Activated naive CD4-positive, alpha-beta T cell treated with anti-CD3 and anti-CD28 coated beads, Interleukin-2, amount 10 ng/mL, durations not matched to agents 7 days and 5 days (primary cell): ENCODE measurements at regions not wholly inside any gene's neighbourhood (a gene's known extent, or its start where the extent isn't known, plus 50 kb on each side); places are given as distances from the start of the nearest gene placed in this dataset.

Experiments used
- CTCF ChIA-PET: fragments of 350-600 bp; sonication (Branson Sonifier 250); formaldehyde crosslinking; loops from one replicate; lab custom pipeline; 2021; ENCODE audit warnings: antibody characterized with exemption; lab: Charles Lee
- DNase-seq: peaks from one replicate; pipeline ENCODE4 v3.0.0-alpha.2; 2020
- H3K27ac Mint-ChIP-seq: one replicate; pipeline ENCODE4 v1.8.0; 2021; ENCODE audit warnings: mild to moderate bottlenecking, moderate library complexity, mixed read lengths
- H3K27me3 Mint-ChIP-seq: one replicate; pipeline ENCODE4 v1.8.0; 2021; ENCODE audit warnings: mild to moderate bottlenecking, mixed read lengths
- H3K36me3 Mint-ChIP-seq: one replicate; pipeline ENCODE4 v1.8.0; 2021; ENCODE audit warnings: mixed read lengths
- H3K4me1 Mint-ChIP-seq: one replicate; pipeline ENCODE4 v1.8.0; 2021; ENCODE audit warnings: mixed read lengths
- H3K4me3 Mint-ChIP-seq: one replicate; pipeline ENCODE4 v1.8.0; 2021; ENCODE audit warnings: mild to moderate bottlenecking, moderate library complexity, mixed read lengths
- H3K9me3 Mint-ChIP-seq: one replicate; pipeline ENCODE4 v1.8.0; 2021; ENCODE audit warnings: mixed read lengths

DNA sequence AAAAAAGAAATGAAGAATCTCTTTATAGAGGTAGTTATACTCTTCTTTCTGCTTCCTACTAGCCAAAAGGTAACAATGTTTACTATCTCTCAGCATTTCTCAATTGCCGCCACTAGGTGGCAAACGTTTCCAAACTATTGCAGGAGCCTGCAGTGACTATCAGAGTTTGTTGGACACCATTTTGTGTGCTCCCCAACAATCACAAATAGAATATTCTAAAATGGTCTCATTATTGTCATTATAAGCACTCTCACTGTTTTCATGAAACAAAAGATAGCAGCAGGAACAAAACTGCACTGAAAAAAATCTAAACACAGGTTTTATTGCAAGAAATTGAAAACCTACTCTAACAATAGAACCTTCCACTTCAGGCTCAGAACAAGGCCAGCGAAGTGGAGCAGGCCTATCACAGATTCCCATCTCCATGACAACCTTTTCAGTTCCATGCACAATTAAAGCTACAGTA lies 83.9 kb upstream of the PLPPR4 start:
- H3K4me3 Mint-ChIP-seq: no peak overlapping the region
- H3K27me3 Mint-ChIP-seq: no peaks in the 10 kb centered on the region
- no peak overlapping the region for H3K27ac Mint-ChIP-seq
- H3K9me3 Mint-ChIP-seq: no peaks in the 10 kb centered on the region
- no peaks in the 10 kb centered on the region for H3K4me1 Mint-ChIP-seq
- no peaks in the 10 kb centered on the region for H3K36me3 Mint-ChIP-seq
- CTCF ChIA-PET: interaction anchor here (0.6 to 3.5 kb wide), 14 partner anchors 18 to 1550 kb away, joined by 3 to 29 read pairs (median 4); no protein-coding TSS in a partner anchor
- DNase-seq: peak; percentile 76

DNA sequence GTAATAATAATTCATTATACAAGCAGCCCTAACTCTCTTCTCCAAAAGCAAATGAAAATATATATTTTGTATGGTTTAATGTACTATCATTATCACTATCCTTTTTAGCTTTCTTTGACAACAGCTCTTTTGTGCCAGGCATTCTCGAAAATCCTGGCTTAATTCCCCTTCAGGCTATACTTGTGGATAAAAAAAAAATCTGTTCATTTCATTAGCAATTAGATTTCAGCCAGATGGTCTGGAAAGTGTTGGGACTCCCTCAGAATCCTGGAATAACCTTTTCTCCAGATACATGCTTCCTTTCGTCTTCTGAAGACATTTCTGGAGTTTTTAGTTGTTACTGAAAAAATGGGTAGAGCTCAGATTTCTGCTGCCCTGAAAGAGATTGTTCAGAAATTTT lies 83.4 kb upstream of the PLPPR4 start:
- Mint-ChIP-seq H3K36me3 (no peaks in the 10 kb centered on the region), H3K27ac (no peak overlapping the region), H3K27me3 (no peaks in the 10 kb centered on the region), H3K4me3 (no peak overlapping the region), H3K4me1 (no peaks in the 10 kb centered on the region), H3K9me3 (no peaks in the 10 kb centered on the region)
- no peak for DNase-seq
- CTCF ChIA-PET: interaction anchor here (0.6 to 3.5 kb wide), 14 partner anchors 17 to 1549 kb away, joined by 3 to 29 read pairs (median 4); no protein-coding TSS in a partner anchor

DNA sequence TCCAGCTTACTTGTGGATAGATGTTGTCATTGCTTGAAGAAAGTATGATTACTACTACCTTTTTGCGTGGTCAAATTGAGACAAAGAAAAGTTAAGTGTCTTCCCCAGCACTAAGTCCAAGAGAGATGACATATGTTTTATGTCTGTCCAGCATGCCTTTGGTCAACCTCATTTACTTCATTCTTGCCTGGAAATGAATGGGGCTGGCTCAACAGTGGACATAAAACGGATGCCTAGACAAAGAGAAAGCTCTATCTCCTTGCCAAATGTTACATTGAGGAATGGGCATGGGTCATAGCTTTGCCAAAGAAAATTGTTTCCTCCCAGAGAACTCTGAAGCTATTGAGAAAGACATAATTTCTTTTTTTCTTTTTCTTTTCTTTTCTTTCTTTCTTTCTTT lies 82.4 kb upstream of the PLPPR4 start:
- H3K4me1 Mint-ChIP-seq: no peaks in the 10 kb centered on the region
- no peak overlapping the region for H3K4me3 Mint-ChIP-seq
- no peak for DNase-seq
- H3K9me3 Mint-ChIP-seq: no peaks in the 10 kb centered on the region
- CTCF ChIA-PET: interaction anchor here (1.0 to 3.5 kb wide), 3 partner anchors 9 to 504 kb away, joined by 4 to 29 read pairs (median 10); no protein-coding TSS in a partner anchor
- no peaks in the 10 kb centered on the region for H3K36me3 Mint-ChIP-seq
- no peak overlapping the region for H3K27ac Mint-ChIP-seq
- no peaks in the 10 kb centered on the region for H3K27me3 Mint-ChIP-seq

DNA sequence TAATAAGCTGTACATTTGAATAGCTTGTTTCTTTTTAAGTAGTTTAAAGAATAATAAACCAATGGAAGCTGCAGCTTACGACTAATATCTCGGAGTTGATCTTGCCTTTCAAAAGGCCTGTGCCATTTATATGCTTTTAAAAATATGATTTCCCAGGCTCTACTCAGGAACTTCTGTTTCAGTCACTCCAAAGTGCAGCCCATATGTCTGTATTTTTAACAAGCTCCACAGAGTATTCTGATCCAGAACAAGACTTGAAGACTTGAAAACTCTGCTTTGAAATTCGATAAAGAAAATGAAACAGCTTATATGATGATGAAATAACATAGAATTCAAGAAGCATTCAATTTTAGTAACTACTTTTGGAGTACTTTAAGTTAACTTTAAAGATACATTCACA lies 79.1 kb upstream of the PLPPR4 start:
- Mint-ChIP-seq H3K27me3 (no peaks in the 10 kb centered on the region), H3K4me1 (no peaks in the 10 kb centered on the region), H3K4me3 (no peak overlapping the region), H3K9me3 (no peaks in the 10 kb centered on the region), H3K27ac (no peak overlapping the region), H3K36me3 (no peaks in the 10 kb centered on the region)
- DNase-seq: no peak
- CTCF ChIA-PET: interaction anchor here (0.7 kb wide), 1 partner anchor 38 kb away, joined by 3 read pairs; no protein-coding TSS in a partner anchor

DNA sequence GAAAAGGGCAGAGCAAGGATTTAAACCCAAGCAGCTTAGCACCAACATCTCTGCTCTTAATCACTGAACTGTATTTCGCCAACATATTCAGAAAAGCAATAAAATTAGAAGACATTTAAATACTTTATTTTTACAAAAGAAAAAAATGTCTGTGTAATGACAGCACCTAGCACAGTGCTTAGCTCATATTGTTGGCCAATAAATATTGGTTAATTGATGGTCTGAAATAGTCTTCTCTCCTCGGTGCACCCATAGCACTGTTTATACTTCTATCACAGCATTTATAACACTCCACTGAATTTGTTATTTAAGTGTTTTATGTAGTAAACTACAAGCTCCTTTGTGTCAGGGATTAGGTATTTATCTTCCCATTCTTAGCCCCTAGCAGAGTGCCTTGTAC lies 70.9 kb upstream of the PLPPR4 start:
- H3K9me3 Mint-ChIP-seq: no peaks in the 10 kb centered on the region
- H3K4me1 Mint-ChIP-seq: no peaks in the 10 kb centered on the region
- H3K4me3 Mint-ChIP-seq: no peak overlapping the region
- CTCF ChIA-PET: no interaction called here
- DNase-seq: no peak
- no peaks in the 10 kb centered on the region for H3K36me3 Mint-ChIP-seq
- peaks cover 3% of the 10 kb centered on the region for H3K27me3 Mint-ChIP-seq
- H3K27ac Mint-ChIP-seq: no peak overlapping the region

DNA sequence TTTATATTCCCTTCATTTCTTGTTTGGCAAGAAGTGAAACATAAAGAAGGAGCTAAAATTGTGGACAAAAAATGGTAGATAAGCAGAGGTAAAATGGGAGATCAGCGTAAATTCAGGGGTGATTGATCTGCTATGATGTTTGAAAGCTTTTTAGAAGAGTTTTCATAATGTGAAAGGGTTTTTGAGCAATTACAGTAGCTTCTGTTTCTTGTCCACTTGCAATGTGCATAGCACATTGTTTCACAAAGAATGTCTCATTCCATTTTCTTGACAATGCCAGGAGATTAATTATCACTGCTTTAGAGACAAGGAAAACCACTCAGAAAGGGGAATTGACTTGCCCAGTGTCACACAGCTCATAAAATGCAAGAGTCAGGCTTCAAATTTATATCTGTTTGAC lies 65.9 kb upstream of the PLPPR4 start:
- Mint-ChIP-seq H3K9me3 (no peaks in the 10 kb centered on the region), H3K4me3 (no peak overlapping the region), H3K4me1 (no peaks in the 10 kb centered on the region), H3K36me3 (no peaks in the 10 kb centered on the region), H3K27me3 (no peaks in the 10 kb centered on the region), H3K27ac (no peak overlapping the region)
- no peak for DNase-seq
- CTCF ChIA-PET: interaction anchor here (1.1 kb wide), 1 partner anchor 18 kb away, joined by 3 read pairs; no protein-coding TSS in a partner anchor

DNA sequence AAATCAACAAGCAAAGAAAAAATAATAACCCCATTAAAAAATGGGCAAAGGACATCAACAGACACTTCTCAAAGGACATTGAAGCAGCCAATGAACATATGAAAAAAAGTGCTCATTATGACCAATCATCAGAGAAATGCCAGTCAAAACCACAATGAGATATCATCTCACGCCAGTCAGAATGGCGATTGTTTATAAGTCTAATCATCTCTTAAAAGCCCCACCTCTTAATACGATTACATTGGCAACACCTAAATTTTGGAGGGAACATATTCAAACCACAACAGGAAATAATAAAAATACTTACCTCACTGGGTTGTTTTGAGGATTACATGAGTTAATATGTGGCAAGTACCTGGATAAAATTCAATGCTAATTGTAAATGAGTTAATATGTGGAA lies 57.1 kb upstream of the PLPPR4 start:
- Mint-ChIP-seq H3K4me1 (no peaks in the 10 kb centered on the region), H3K27ac (no peak overlapping the region), H3K4me3 (no peak overlapping the region), H3K27me3 (no peaks in the 10 kb centered on the region), H3K36me3 (no peaks in the 10 kb centered on the region), H3K9me3 (no peaks in the 10 kb centered on the region)
- DNase-seq: no peak
- CTCF ChIA-PET: no interaction called here
